Gastroesophageal sphincter (tissue), 3 donors: ENCODE measurements at regions not wholly inside any gene's neighbourhood (a gene's known extent, or its start where the extent isn't known, plus 50 kb on each side); places are given as distances from the start of the nearest gene placed in this dataset.

Source experiments
- CTCF ChIP-seq, 4 experiments: fragments of 200-600 bp in 2 of 4; fragments of 450-650 bp in 2 of 4; sonication (generic) in 1 of 4; IDR thresholded peaks; one replicate each; pipeline ENCODE4 v1.5.1; 2017 to 2019; ENCODE audit warnings: antibody characterized with exemption in 4 of 4, mild to moderate bottlenecking in 2 of 4, moderate library complexity in 2 of 4
- EP300 ChIP-seq: sonication (generic); formaldehyde crosslinking; IDR thresholded peaks from one replicate; pipeline ENCODE4 v1.6.1; 2017; ENCODE audit warnings: antibody characterized with exemption, mild to moderate bottlenecking
- POLR2A ChIP-seq, 2 donors: fragments of 450-650 bp; IDR thresholded peaks; one replicate each; pipeline ENCODE4 v1.6.1; 2017; ENCODE audit warnings: antibody characterized with exemption in 2 of 2, mild to moderate bottlenecking in 2 of 2, moderate library complexity in 1 of 2
- POLR2AphosphoS5 ChIP-seq: sonication (generic); formaldehyde crosslinking; IDR thresholded peaks from one replicate; pipeline ENCODE4 v1.6.1; 2017; ENCODE audit warnings: antibody characterized with exemption

GRCh38 chr4:32423267-32423666 is 1703.1 kb downstream of the PCDH7 start:
- TF ChIP-seq POLR2A (IDR thresholded peaks at IDR 0.05) = no peak
- TF ChIP-seq CTCF (IDR thresholded peaks at IDR 0.05) = no peak
- TF ChIP-seq POLR2AphosphoS5 = no peak
- TF ChIP-seq EP300 = no peak
